CD14-positive monocyte (primary cell): ENCODE measurements at regions not wholly inside any gene's neighbourhood (a gene's known extent, or its start where the extent isn't known, plus 50 kb on each side); places are given as distances from the start of the nearest gene placed in this dataset.

Source experiments
- DNase-seq, 3 donors: peaks; one replicate each; pipeline ENCODE4 v3.0.0-alpha.2; 2011 to 2022
- H2AFZ ChIP-seq: 2 replicates; pipeline ENCODE4 v1.6.0; 2012; ENCODE audit warnings: mild to moderate bottlenecking, low read depth, low read length, inconsistent platforms; ENCODE audit not compliant: insufficient read depth, poor library complexity, severe bottlenecking
- H3K27ac ChIP-seq, 2 donors: 1 replicate in 1 of 2; 2 replicates in 1 of 2; pipeline ENCODE4 v1.5.1; 2012 to 2013; ENCODE audit warnings: low read length in 2 of 2, control low read depth in 1 of 2, inconsistent platforms in 1 of 2, low read depth in 1 of 2, mild to moderate bottlenecking in 1 of 2
- H3K27me3 ChIP-seq, 2 donors: one replicate each; pipeline versions ENCODE4 v1.6.0 to v1.6.1; 2011 to 2013; ENCODE audit warnings: low read length in 2 of 2; ENCODE audit not compliant: control insufficient read depth in 2 of 2, insufficient read depth in 2 of 2
- H3K36me3 ChIP-seq, 2 donors: replicated peaks in 1 of 2; 1 replicate in 1 of 2; 2 replicates in 1 of 2; pipeline versions ENCODE4 v1.5.1 to v1.6.1; 2012 to 2013; ENCODE audit warnings: low read length in 2 of 2, control low read depth in 1 of 2, inconsistent platforms in 1 of 2, mild to moderate bottlenecking in 1 of 2; ENCODE audit not compliant: insufficient read depth in 2 of 2, control insufficient read depth in 1 of 2
- H3K4me1 ChIP-seq, 2 donors: 1 replicate in 1 of 2; 2 replicates in 1 of 2; pipeline versions ENCODE4 v1.5.1 to v1.6.1; 2012 to 2013; ENCODE audit warnings: low read length in 2 of 2, control low read depth in 1 of 2, inconsistent platforms in 1 of 2, mild to moderate bottlenecking in 1 of 2, moderate library complexity in 1 of 2; ENCODE audit not compliant: insufficient read depth in 2 of 2, control insufficient read depth in 1 of 2
- H3K4me2 ChIP-seq: replicated peaks from 2 replicates; pipeline ENCODE3; 2012; ENCODE audit warnings: low read length, moderate library complexity, mild to moderate bottlenecking; ENCODE audit not compliant: poor library complexity, severe bottlenecking; ENCODE audit errors: extremely low read depth
- H3K4me3 ChIP-seq, 3 experiments: fragments of 200-600 bp in 1 of 3; sonication (generic) in 1 of 3; replicated peaks in 1 of 3; 1 replicate in 2 of 3; 2 replicates in 1 of 3; pipeline ENCODE4 v1.5.1; 2011 to 2013; ENCODE audit warnings: low read length in 3 of 3, mild to moderate bottlenecking in 3 of 3, control low read depth in 2 of 3, low read depth in 2 of 3, inconsistent platforms in 1 of 3, moderate library complexity in 1 of 3
- H3K79me2 ChIP-seq: 2 replicates; pipeline ENCODE4 v1.6.0; 2012; ENCODE audit warnings: mild to moderate bottlenecking, control low read depth, inconsistent platforms, low read length, moderate library complexity; ENCODE audit not compliant: insufficient read depth
- H3K9ac ChIP-seq: 2 replicates; pipeline ENCODE4 v1.6.0; 2017; ENCODE audit warnings: low read length, mild to moderate bottlenecking; ENCODE audit not compliant: insufficient read depth, poor library complexity, severe bottlenecking
- H3K9me3 ChIP-seq, 2 donors: replicated peaks in 1 of 2; 1 replicate in 1 of 2; 2 replicates in 1 of 2; pipeline versions ENCODE4 v1.5.1 to v1.6.1; 2012 to 2013; ENCODE audit warnings: low read length in 2 of 2, control low read depth in 1 of 2; ENCODE audit not compliant: control insufficient read depth in 1 of 2, insufficient read depth in 1 of 2
- H4K20me1 ChIP-seq: 2 replicates; pipeline ENCODE4 v1.6.0; 2012; ENCODE audit warnings: mild to moderate bottlenecking, low read length, control low read depth, moderate library complexity; ENCODE audit not compliant: insufficient read depth
- H3K27ac Mint-ChIP-seq, 7 donors: one replicate each; pipeline ENCODE4 v1.8.0; 2020; ENCODE audit warnings: mild to moderate bottlenecking in 7 of 7, mixed read lengths in 7 of 7, moderate library complexity in 6 of 7, inconsistent platforms in 2 of 7
- H3K27me3 Mint-ChIP-seq, 3 donors: one replicate each; pipeline ENCODE4 v1.8.0; 2021 to 2022; ENCODE audit warnings: low read depth in 3 of 3, mild to moderate bottlenecking in 3 of 3, mixed read lengths in 3 of 3, moderate library complexity in 3 of 3, inconsistent platforms in 1 of 3
- H3K36me3 Mint-ChIP-seq, 2 donors: one replicate each; pipeline ENCODE4 v1.8.0; 2020; ENCODE audit warnings: mixed read lengths in 2 of 2, inconsistent platforms in 1 of 2, mild to moderate bottlenecking in 1 of 2
- H3K4me1 Mint-ChIP-seq: one replicate; pipeline ENCODE4 v1.8.0; 2020; ENCODE audit warnings: mild to moderate bottlenecking, mixed read lengths
- H3K4me3 Mint-ChIP-seq, 2 donors: one replicate each; pipeline ENCODE4 v1.8.0; 2020; ENCODE audit warnings: mild to moderate bottlenecking in 2 of 2, mixed read lengths in 2 of 2, moderate library complexity in 1 of 2
- H3K9me3 Mint-ChIP-seq, 7 donors: one replicate each; pipeline ENCODE4 v1.8.0; 2020 to 2022; ENCODE audit warnings: mixed read lengths in 7 of 7, mild to moderate bottlenecking in 6 of 7, moderate library complexity in 6 of 7, inconsistent platforms in 2 of 7
- CTCF ChIP-seq: fragments of 200-600 bp; IDR thresholded peaks from one replicate; pipeline ENCODE4 v1.8.0; 2022; ENCODE audit warnings: antibody characterized with exemption, mild to moderate bottlenecking
- WGBS: methylation state at CpG from one replicate; pipeline ENCODE4 v1.1.5; 2013; ENCODE audit warnings: missing lambda C conversion rate; ENCODE audit not compliant: insufficient coverage; 5-methylcytosine and 5-hydroxymethylcytosine counted together
- intact Hi-C, 2 donors: fragments of 100-400 bp; cut with micrococcal nuclease; formaldehyde crosslinking; loops; one replicate each; pipeline versions ENCODE4 v1.15.0 to v1.15.1; 2023

GRCh38 chr1:67609577-67610341 lies 75.2 kb upstream of the GADD45A start:
- 93% methylated on average over 6 of the region's 10 CpGs for WGBS
- TF ChIP-seq CTCF = no peak
- H3K36me3 Mint-ChIP-seq = no peaks in the 10 kb centered on the region

DNA sequence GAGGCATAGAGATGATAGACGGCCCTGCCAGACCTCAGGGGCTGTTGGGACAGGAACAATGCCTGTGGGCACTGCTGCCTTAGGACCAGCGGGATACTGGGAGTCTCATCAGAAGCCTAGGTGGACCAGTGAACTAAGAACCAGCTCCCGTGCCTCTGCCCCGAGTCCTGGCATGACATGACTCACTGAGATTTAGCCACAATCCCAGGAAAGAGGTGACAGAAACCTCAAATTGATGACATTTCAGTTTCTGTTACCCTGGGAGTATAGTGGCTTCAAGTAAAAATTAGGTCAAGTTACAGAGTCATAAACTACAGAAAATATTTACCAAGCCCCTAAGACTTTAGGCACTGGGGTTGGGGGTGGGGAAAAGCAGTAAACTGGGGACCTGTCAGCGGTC lies 74.6 kb upstream of the GADD45A start:
- no peaks in the 10 kb centered on the region for H3K4me1 Mint-ChIP-seq
- Histone ChIP-seq H3K4me3 (no peak overlapping the region), H3K9ac (no peak overlapping the region), H3K4me1 (no peaks in the 10 kb centered on the region), H4K20me1 (no peaks in the 10 kb centered on the region), H3K36me3 (no peaks in the 10 kb centered on the region), H3K27me3 (no peaks in the 10 kb centered on the region), H2AFZ (no peak overlapping the region), H3K79me2 (no peaks in the 10 kb centered on the region), H3K4me2 (no peak overlapping the region), H3K27ac (no peak overlapping the region), H3K9me3 (no peaks in the 10 kb centered on the region)
- H3K4me3 Mint-ChIP-seq = no peak overlapping the region
- intact Hi-C loops = no loop called here
- no peaks in the 10 kb centered on the region for H3K36me3 Mint-ChIP-seq
- peaks cover 0 to 3% (median 0%) of the 10 kb centered on the region in 3 donors for H3K27me3 Mint-ChIP-seq
- H3K9me3 Mint-ChIP-seq = peaks cover 0 to 2% (median 0%) of the 10 kb centered on the region in 7 donors
- 91% methylated on average over 5 of the region's 5 CpGs for WGBS
- DNase-seq = no peak
- no peak overlapping the region for H3K27ac Mint-ChIP-seq
- no peak for TF ChIP-seq CTCF

More at GRCh38 chr1:67609577-67610341, 75.2 kb upstream of the GADD45A start:
- peaks cover 0 to 3% (median 0%) of the 10 kb centered on the region in 3 donors for H3K27me3 Mint-ChIP-seq
- no peaks in the 10 kb centered on the region for H3K9me3 Mint-ChIP-seq
- no peak overlapping the region for H3K4me3 Mint-ChIP-seq
- H3K27ac Mint-ChIP-seq = no peak overlapping the region
- Histone ChIP-seq H3K9me3 (no peaks in the 10 kb centered on the region), H2AFZ (no peak overlapping the region), H4K20me1 (no peaks in the 10 kb centered on the region), H3K4me1 (no peaks in the 10 kb centered on the region), H3K4me2 (no peak overlapping the region), H3K27ac (no peak overlapping the region), H3K4me3 (no peak overlapping the region), H3K79me2 (no peaks in the 10 kb centered on the region), H3K9ac (no peak overlapping the region), H3K36me3 (no peaks in the 10 kb centered on the region), H3K27me3 (no peaks in the 10 kb centered on the region)
- no peak for DNase-seq
- intact Hi-C loops = no loop called here
- no peaks in the 10 kb centered on the region for H3K4me1 Mint-ChIP-seq
